Upper lobe of left lung (tissue), 6 donors: ENCODE measurements at regions not wholly inside any gene's neighbourhood (a gene's known extent, or its start where the extent isn't known, plus 50 kb on each side); places are given as distances from the start of the nearest gene placed in this dataset.
A peak's percentile ranks its signal among the peaks of the same experiment; 100 is the strongest.

Source experiments
- ATAC-seq, 2 donors: fragments of 200-7000 bp; cut with Tn5 transposase; one replicate each; pipeline ENCODE4 v1.9.1; 2022; ENCODE audit warnings: mild to moderate bottlenecking in 2 of 2, moderate library complexity in 2 of 2; ENCODE audit not compliant: low FRiP score in 2 of 2
- DNase-seq, 2 donors: peaks; one replicate each; pipeline ENCODE4 v3.0.0-alpha.2; 2019 to 2020
- H3K27ac ChIP-seq, 4 donors: fragments of 200-600 bp; sonication (generic); one replicate each; pipeline ENCODE4 v1.5.1; 2016 to 2019
- H3K27me3 ChIP-seq, 4 donors: fragments of 200-600 bp; sonication (generic); one replicate each; pipeline ENCODE4 v1.5.1; 2017 to 2019
- H3K36me3 ChIP-seq, 4 donors: fragments of 200-600 bp; sonication (generic); one replicate each; pipeline ENCODE4 v1.5.1; 2016 to 2019
- H3K4me1 ChIP-seq, 4 donors: fragments of 200-600 bp; sonication (generic); one replicate each; pipeline ENCODE4 v1.5.1; 2018 to 2019
- H3K4me3 ChIP-seq, 4 donors: fragments of 200-600 bp; sonication (generic); one replicate each; pipeline ENCODE4 v1.5.1; 2017 to 2019; ENCODE audit warnings: mild to moderate bottlenecking in 2 of 4, moderate library complexity in 1 of 4
- H3K9me3 ChIP-seq, 4 donors: fragments of 200-600 bp; sonication (generic); one replicate each; pipeline ENCODE4 v1.5.1; 2018 to 2019
- CTCF ChIP-seq, 6 experiments: fragments of 450-650 bp in 4 of 6; fragments of 200-600 bp in 2 of 6; sonication (generic) in 2 of 6; IDR thresholded peaks; one replicate each; pipeline ENCODE4 v1.5.1; 2016 to 2019; ENCODE audit warnings: antibody characterized with exemption in 6 of 6
- EP300 ChIP-seq, 4 donors: sonication (generic); formaldehyde crosslinking; IDR thresholded peaks; one replicate each; pipeline ENCODE4 v1.5.1; 2017; ENCODE audit warnings: antibody characterized with exemption in 4 of 4, control low read depth in 2 of 4
- POLR2A ChIP-seq, 4 donors: fragments of 450-650 bp; IDR thresholded peaks; one replicate each; pipeline ENCODE4 v1.5.1; 2016 to 2017; ENCODE audit warnings: antibody characterized with exemption in 4 of 4, mild to moderate bottlenecking in 2 of 4
- POLR2AphosphoS5 ChIP-seq, 2 donors: sonication (generic); formaldehyde crosslinking; IDR thresholded peaks; one replicate each; pipeline ENCODE4 v1.5.1; 2017; ENCODE audit warnings: antibody characterized with exemption in 2 of 2
- WGBS, 2 donors: methylation state at CpG; one replicate each; pipeline ENCODE4 v1.1.5; 2017 to 2018; 5-methylcytosine and 5-hydroxymethylcytosine counted together
- donor health status: DM: no; HTN: no; CAD: no; lungs with moderate emphysema.
- donor health status: DM: no; HTN: yes; CAD: no; lungs with severe emphysema.

DNA sequence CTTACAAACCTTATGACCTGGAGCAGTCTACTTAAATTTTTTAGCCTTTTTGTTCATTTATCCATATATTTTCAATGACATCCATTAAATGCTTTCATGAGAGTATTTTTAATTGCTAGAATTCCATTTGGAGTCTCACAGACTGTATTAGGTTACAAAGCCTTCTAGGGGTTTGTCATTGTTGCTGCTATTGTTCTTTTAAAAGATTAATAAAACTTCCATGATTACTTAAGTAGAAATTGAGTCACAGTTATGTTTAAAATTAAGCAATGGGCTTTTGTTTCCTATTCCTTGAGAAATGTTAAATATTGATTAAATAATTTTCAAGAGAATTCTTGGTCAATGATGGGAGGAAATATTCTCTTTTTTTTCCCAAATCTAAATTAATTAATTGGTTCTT, 1408.4 kb upstream of the RAG2 start:
- no peak for TF ChIP-seq POLR2AphosphoS5 (IDR thresholded peaks at IDR 0.05)
- H3K36me3 ChIP-seq = no peaks in the 10 kb centered on the region
- ATAC-seq = no peak
- DNase-seq = no peak
- H3K27ac ChIP-seq = no peak overlapping the region
- H3K27me3 ChIP-seq = no peaks in the 10 kb centered on the region
- H3K4me3 ChIP-seq = no peak overlapping the region
- peaks cover 0 to 5% (median 0%) of the 10 kb centered on the region in 4 donors for H3K4me1 ChIP-seq
- H3K9me3 ChIP-seq = no peaks in the 10 kb centered on the region

GRCh38 chr11:38005597-38005996, 1407.6 kb upstream of the RAG2 start:
- no peak overlapping the region for H3K4me3 ChIP-seq
- peak in 1 of 2 donors; percentile 45 for DNase-seq

DNA sequence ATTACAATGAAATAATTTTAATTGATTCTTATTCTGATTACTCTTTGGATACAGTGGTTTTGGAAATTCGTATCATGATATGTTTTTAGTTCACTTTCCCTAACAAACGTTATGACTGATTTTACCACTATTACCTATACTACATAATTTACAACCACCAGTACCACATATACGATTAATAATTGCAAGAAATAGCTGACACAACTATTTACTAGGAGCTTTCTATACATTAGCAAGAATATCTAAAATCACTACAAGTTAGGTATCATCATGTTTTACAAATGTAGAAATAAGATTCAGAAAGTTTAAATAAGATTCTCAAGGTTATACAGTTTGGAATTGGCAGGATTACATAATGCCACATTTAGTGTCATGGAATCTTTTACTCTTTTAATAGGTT, 1401.1 kb upstream of the RAG2 start:
- H3K9me3 ChIP-seq = no peaks in the 10 kb centered on the region
- TF ChIP-seq CTCF (IDR thresholded peaks at IDR 0.05) (no peak), POLR2AphosphoS5 (IDR thresholded peaks at IDR 0.05) (no peak), EP300 (IDR thresholded peaks at IDR 0.05) (no peak), POLR2A (IDR thresholded peaks at IDR 0.05) (no peak)
- no peaks in the 10 kb centered on the region for H3K27me3 ChIP-seq
- ATAC-seq (no peak), DNase-seq (no peak)
- no peak overlapping the region for H3K4me3 ChIP-seq
- WGBS, 2 donors = 85 to 87% methylated on average over 3 of the region's 3 CpGs
- H3K27ac ChIP-seq = no peak overlapping the region
- no peaks in the 10 kb centered on the region for H3K4me1 ChIP-seq
- no peaks in the 10 kb centered on the region for H3K36me3 ChIP-seq

More at GRCh38 chr11:38005597-38005996, 1407.6 kb upstream of the RAG2 start:
- peak in 1 of 2 donors; percentile 36 for ATAC-seq
- Histone ChIP-seq H3K27me3 (no peaks in the 10 kb centered on the region), H3K9me3 (no peaks in the 10 kb centered on the region), H3K27ac (no peak overlapping the region), H3K4me1 (peaks cover 0 to 5% (median 0%) of the 10 kb centered on the region in 4 donors), H3K36me3 (no peaks in the 10 kb centered on the region)
- TF ChIP-seq EP300 (IDR thresholded peaks at IDR 0.05) = no peak
- no peak for TF ChIP-seq CTCF (IDR thresholded peaks at IDR 0.05)
- TF ChIP-seq POLR2AphosphoS5 (IDR thresholded peaks at IDR 0.05) = no peak
- TF ChIP-seq POLR2A (IDR thresholded peaks at IDR 0.05) = no peak
- WGBS, 2 donors = 39 to 48% methylated on average over 2 of the region's 2 CpGs

GRCh38 chr11:37995886-37996285, 1397.8 kb upstream of the RAG2 start:
- DNase-seq = no peak
- H3K36me3 ChIP-seq = no peaks in the 10 kb centered on the region
- no peaks in the 10 kb centered on the region for H3K27me3 ChIP-seq
- ATAC-seq = no peak
- no peak overlapping the region for H3K4me3 ChIP-seq
- WGBS, 2 donors = 62 to 69% methylated on average over 2 of the region's 2 CpGs
- no peaks in the 10 kb centered on the region for H3K4me1 ChIP-seq
- no peak overlapping the region for H3K27ac ChIP-seq
- TF ChIP-seq EP300 (IDR thresholded peaks at IDR 0.05) (no peak), POLR2A (IDR thresholded peaks at IDR 0.05) (no peak), CTCF (IDR thresholded peaks at IDR 0.05) (no peak), POLR2AphosphoS5 (IDR thresholded peaks at IDR 0.05) (no peak)
- no peaks in the 10 kb centered on the region for H3K9me3 ChIP-seq

GRCh38 chr11:37988031-37988430, 1390.0 kb upstream of the RAG2 start:
- DNase-seq (no peak), ATAC-seq (peak in 1 of 2 donors; percentile 40)
- H3K4me3 ChIP-seq = no peak overlapping the region
- H3K9me3 ChIP-seq = no peaks in the 10 kb centered on the region
- no peak overlapping the region for H3K27ac ChIP-seq
- H3K27me3 ChIP-seq = no peaks in the 10 kb centered on the region
- TF ChIP-seq CTCF (IDR thresholded peaks at IDR 0.05) (no peak), POLR2A (IDR thresholded peaks at IDR 0.05) (no peak), POLR2AphosphoS5 (IDR thresholded peaks at IDR 0.05) (no peak), EP300 (IDR thresholded peaks at IDR 0.05) (no peak)
- no peaks in the 10 kb centered on the region for H3K4me1 ChIP-seq
- no peaks in the 10 kb centered on the region for H3K36me3 ChIP-seq
- WGBS, 2 donors = 30 to 40% methylated on average over 3 of the region's 3 CpGs
